NB4 (cell line): ENCODE measurements at regions not wholly inside any gene's neighbourhood (a gene's known extent, or its start where the extent isn't known, plus 50 kb on each side); places are given as distances from the start of the nearest gene placed in this dataset.

Source experiments
- CTCF ChIP-seq: IDR thresholded peaks from one replicate; pipeline ENCODE4 v1.5.1; 2012; ENCODE audit warnings: low read depth, low read length
- MAX ChIP-seq: IDR thresholded peaks from 2 replicates; pipeline ENCODE4 v1.6.1; 2011; ENCODE audit warnings: low read depth, low read length
- MYC ChIP-seq: IDR thresholded peaks from 2 replicates; pipeline ENCODE4 v1.6.1; 2011; ENCODE audit warnings: low read depth, low read length
- POLR2A ChIP-seq: IDR thresholded peaks from 2 replicates; pipeline ENCODE4 v1.6.1; 2011; ENCODE audit warnings: mild to moderate bottlenecking; ENCODE audit not compliant: insufficient read length; ENCODE audit errors: extremely low read depth

GRCh38 chrX:107566604-107567262, 61.6 kb upstream of the PRPS1 start:
- TF ChIP-seq CTCF (no peak), POLR2A (no peak), MAX (no peak), MYC (no peak)
